Fibroblast of pulmonary artery (primary cell): ENCODE measurements at regions not wholly inside any gene's neighbourhood (a gene's known extent, or its start where the extent isn't known, plus 50 kb on each side); places are given as distances from the start of the nearest gene placed in this dataset.

ENCODE experiments used
- DNase-seq: peaks from one replicate; pipeline ENCODE4 v3.0.0-alpha.2; 2010; ENCODE audit warnings: low read depth
- H3K4me3 ChIP-seq: replicated peaks from 2 replicates; pipeline ENCODE4 v1.5.1; 2011; ENCODE audit warnings: low read depth, mild to moderate bottlenecking, control low read depth, low read length, moderate library complexity
- CTCF ChIP-seq: IDR thresholded peaks from 2 replicates; pipeline ENCODE4 v1.5.1; 2011; ENCODE audit warnings: mild to moderate bottlenecking, control low read depth, low read length, inconsistent platforms; ENCODE audit errors: missing control alignments

- TF ChIP-seq CTCF = no peak
- no peak overlapping the region for H3K4me3 ChIP-seq
- DNase-seq = no peak
Measured at GRCh38 chr2:187875261-187876141, 321.3 kb upstream of the TFPI start.

- DNase-seq = no peak
- TF ChIP-seq CTCF = no peak
- no peak overlapping the region for H3K4me3 ChIP-seq
Measured at GRCh38 chr2:187876554-187876953, 322.3 kb upstream of the TFPI start.

- no peak for DNase-seq
- no peak for TF ChIP-seq CTCF
- no peak overlapping the region for H3K4me3 ChIP-seq
Measured at GRCh38 chr2:187877391-187877790, 323.2 kb upstream of the TFPI start.

GRCh38 chr2:187878112-187878511, 323.9 kb upstream of the TFPI start:
- no peak overlapping the region for H3K4me3 ChIP-seq
- no peak for TF ChIP-seq CTCF
- no peak for DNase-seq

- DNase-seq = peak; percentile 13
- H3K4me3 ChIP-seq = no peak overlapping the region
- no peak for TF ChIP-seq CTCF
Measured at GRCh38 chr2:187879491-187879890, 325.3 kb upstream of the TFPI start.

GRCh38 chr2:187884003-187884402, 329.8 kb upstream of the TFPI start:
- H3K4me3 ChIP-seq = no peak overlapping the region
- no peak for TF ChIP-seq CTCF
- DNase-seq = no peak

GRCh38 chr2:187890690-187891089, 336.5 kb upstream of the TFPI start:
- no peak overlapping the region for H3K4me3 ChIP-seq
- DNase-seq = no peak
- TF ChIP-seq CTCF = no peak
